GM21619 (cell line): ENCODE measurements at regions not wholly inside any gene's neighbourhood (a gene's known extent, or its start where the extent isn't known, plus 50 kb on each side); places are given as distances from the start of the nearest gene placed in this dataset.

Experiments used
- ATAC-seq: cut with Tn5 transposase; IDR thresholded peaks from one replicate; pipeline ENCODE4 v1.9.1; 2021; ENCODE audit not compliant: unreplicated experiment

GRCh38 chr16:64892835-64893785 lies 228.8 kb downstream of the CDH11 start:
- ATAC-seq: no peak

DNA sequence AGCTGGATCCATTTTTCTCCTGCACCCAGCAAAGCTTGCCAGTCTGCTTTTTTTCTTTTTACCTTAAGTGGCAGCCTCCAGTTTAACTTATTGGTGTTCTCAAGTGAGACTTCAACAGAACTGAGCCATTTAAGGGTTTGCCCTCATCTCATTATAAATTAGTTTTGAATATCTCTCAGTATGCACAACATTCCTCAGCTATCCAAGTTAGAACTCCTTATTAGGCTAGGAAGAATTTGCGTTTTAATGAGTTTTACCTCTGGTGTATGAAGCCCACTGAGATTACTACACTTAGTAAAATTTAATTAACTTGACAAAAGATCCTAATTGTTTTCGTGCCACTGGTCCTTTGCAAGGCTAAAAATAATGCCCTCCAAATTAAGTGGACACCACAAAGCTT lies 232.4 kb downstream of the CDH11 start:
- ATAC-seq: no peak

DNA sequence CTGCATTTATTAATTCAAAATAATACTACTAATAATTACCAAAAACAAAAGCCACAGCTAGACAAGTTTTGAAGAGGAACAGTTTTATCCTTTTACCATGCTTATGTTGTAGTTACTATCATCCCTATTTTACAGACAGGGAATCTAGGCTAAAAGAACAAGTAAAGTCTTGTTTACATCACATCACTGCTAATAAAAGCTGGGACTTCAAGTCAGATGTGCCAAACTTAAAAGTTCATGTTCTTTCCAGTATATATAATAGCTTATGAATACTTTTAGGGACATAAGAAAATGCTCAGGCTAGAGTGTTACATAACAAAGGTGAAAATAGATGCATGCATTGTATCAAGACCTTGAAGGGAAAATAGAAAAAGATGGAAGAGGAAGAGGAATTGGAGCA lies 234.2 kb downstream of the CDH11 start:
- no peak for ATAC-seq

GRCh38 chr16:64882078-64882784 lies 239.6 kb downstream of the CDH11 start:
- ATAC-seq: no peak

GRCh38 chr16:64880994-64881393 lies 240.9 kb downstream of the CDH11 start:
- ATAC-seq: no peak

DNA sequence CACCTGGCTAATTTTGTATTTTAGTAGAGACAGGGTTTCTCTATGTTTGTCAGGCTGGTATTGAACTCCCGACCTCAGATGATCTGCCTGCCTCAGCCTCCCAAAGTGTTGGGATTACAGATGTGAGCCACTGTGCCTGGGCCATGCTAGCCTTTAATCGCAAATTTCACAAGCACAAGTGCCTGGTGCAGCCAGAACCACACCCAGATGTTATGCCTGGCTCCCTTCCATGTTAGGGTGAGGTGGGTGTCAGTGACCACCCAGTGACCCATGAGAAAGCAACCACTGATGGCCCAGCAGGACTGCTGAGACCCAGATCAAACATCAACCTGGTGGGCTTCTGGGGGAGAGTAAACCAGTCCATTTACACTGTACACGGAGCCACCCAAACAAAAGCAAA lies 241.9 kb downstream of the CDH11 start:
- ATAC-seq: no peak

DNA sequence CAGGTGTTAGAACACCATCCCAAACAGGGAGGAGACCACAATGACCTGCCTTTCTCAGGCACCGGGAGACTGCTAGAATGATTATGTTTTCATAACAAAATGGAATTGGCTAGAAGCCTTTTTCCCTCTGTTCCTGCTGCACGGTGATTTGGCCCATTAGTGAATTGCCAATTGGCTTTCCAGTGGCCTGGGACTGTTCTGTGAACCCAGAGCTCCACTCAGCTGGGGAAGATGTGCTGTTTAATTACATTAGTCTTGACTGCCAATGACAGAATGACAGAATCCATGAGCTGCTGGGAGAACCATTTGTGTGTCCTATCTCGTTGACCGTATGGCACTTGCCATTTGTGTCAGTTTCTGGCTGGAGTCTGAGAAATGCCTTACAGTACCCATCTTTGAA lies 242.9 kb downstream of the CDH11 start:
- no peak for ATAC-seq

GRCh38 chr16:64872101-64872500 lies 249.8 kb downstream of the CDH11 start:
- no peak for ATAC-seq

GRCh38 chr16:64870859-64871258 lies 251.0 kb downstream of the CDH11 start:
- no peak for ATAC-seq

- ATAC-seq: no peak
Measured at GRCh38 chr16:64869781-64870180, 252.1 kb downstream of the CDH11 start.

- no peak for ATAC-seq
Measured at GRCh38 chr16:64866021-64866420, 255.8 kb downstream of the CDH11 start.

- no peak for ATAC-seq
Measured at GRCh38 chr16:64865069-64865696, 256.7 kb downstream of the CDH11 start.

DNA sequence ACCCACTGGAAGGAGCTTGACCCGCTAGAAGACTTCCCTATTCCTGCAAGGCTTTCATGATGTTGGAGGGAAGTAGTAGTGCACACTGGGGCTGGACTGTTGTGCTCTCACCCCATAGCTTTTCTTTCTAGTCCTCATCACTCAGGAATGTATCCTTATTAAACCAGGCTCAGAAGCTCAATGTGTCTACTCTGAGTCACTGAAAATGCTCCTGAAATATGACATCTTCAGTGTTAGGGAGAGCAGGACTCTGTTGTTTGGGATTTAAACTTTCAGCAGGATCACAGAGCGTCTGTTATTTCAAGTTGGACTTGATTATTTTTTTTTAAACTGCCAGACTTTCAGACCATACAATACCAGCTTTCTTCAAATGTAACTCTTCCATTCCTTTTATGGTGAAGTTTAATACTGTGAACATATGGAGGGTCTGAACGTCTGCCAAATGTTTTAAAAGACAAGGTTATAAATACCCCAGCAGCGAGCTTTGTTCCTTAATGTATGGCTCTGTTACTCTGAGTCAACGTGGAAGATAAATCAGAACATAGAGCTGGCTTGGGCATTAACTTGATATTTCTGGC lies 257.5 kb downstream of the CDH11 start:
- no peak for ATAC-seq

- ATAC-seq: no peak
Measured at GRCh38 chr16:64858076-64858475, 263.8 kb downstream of the CDH11 start.

GRCh38 chr16:64857411-64857810 lies 264.5 kb downstream of the CDH11 start:
- no peak for ATAC-seq

DNA sequence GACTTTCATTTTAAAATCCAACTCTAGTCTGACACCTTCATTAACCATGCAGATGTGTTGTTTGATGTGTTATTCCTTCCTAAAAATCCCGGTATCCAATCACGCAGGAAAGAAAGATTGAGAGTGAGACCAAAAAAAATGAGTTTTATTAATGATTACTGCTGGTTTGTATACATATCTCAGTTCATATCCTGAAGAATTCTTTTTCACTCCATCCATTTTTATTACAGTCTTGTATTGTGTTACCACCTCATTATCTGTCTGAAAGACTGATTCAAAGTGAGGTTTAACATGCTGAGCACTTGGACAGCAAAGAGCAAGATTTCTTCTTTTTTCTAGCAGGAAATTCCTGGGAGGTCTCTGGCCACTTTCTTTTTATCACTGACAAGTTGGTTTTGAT lies 268.3 kb downstream of the CDH11 start:
- ATAC-seq: no peak

- no peak for ATAC-seq
Measured at GRCh38 chr16:64846966-64847365, 274.9 kb downstream of the CDH11 start.

GRCh38 chr16:64845071-64845470 lies 276.8 kb downstream of the CDH11 start:
- ATAC-seq: no peak

DNA sequence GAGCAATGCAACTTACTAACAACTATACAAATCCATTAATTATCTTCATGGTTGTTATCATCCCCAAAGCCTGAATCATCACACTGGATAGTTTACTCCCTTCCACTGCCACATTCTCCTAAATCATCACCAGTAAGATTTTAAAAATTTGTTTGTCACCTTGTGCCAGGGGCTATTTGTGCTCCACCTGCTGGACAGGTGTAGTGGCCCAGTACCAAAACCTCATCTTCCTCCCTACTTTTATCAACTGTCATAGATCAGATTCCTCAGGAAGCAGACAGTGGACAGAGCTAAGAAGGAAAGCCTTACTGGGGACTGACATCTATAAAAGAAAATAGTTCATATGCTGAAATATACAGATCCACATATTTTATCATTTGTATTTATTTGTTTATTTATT lies 280.4 kb downstream of the CDH11 start:
- ATAC-seq: no peak

DNA sequence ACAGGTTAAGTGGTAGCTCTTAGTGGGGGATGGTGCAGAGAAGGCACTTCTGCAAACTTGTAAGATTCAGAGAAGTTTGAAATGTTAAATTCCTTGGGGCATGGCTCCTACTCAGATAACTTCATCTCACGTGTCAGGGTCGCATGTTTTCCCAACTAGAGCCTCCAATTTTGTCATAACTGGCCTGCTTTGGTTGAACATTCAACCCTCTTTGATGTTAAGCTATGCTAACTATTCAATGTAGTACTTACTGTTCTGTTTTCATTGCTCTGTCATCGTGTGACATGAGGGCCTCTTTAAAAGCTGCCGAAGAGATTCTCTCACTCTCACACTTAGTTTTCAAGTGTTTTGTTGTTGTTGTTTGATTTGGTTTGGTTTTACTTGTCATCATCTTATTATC lies 280.8 kb downstream of the CDH11 start:
- no peak for ATAC-seq

- no peak for ATAC-seq
Measured at GRCh38 chr16:64830653-64831052, 291.2 kb downstream of the CDH11 start.
